Myocyte (in vitro differentiated cells): ENCODE measurements at regions not wholly inside any gene's neighbourhood (a gene's known extent, or its start where the extent isn't known, plus 50 kb on each side); places are given as distances from the start of the nearest gene placed in this dataset.

Experiments used
- DNase-seq: peaks from one replicate; pipeline ENCODE4 v3.0.0-alpha.2; 2012; ENCODE audit warnings: low read depth

DNA sequence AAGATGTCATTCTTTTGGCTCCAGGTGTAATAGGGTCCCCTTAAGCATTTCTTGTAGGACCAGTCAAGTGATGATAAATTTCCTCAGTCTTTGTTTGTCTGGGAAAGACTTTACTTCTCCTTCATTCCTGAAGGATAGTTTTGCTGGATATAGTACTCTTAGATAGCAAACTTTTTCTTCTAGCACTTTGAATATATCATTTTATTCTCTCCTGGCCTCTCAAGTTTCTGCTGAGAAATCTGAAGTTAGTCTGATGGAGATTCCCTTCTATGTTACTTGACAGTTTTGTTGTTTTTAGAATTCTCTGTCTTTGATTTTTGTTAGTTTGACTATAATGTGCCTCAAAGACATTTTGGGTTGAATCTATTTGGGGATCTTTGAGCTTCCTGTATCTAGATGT, 181.2 kb upstream of the HES1 start:
- DNase-seq: no peak

DNA sequence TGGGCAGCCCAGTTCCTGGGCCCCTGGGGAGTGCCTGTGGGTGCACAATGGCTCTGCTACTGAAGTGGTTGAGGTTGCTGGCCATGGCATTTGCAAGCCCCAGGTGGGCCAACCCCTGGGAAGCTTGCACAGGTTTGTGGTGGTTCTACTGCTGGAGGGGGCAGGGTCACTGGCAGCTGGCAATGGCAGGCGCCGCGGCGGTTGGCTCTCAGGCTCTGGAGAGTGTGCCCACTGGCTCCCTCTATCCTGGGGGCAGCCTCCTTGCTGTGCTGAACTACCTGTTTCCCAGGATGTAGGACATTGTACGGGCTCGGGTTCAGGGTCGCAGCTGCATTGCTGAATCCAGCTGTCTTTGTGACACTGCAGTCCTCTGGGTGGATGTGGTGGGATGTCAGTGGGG, 180.2 kb upstream of the HES1 start:
- DNase-seq: no peak

DNA sequence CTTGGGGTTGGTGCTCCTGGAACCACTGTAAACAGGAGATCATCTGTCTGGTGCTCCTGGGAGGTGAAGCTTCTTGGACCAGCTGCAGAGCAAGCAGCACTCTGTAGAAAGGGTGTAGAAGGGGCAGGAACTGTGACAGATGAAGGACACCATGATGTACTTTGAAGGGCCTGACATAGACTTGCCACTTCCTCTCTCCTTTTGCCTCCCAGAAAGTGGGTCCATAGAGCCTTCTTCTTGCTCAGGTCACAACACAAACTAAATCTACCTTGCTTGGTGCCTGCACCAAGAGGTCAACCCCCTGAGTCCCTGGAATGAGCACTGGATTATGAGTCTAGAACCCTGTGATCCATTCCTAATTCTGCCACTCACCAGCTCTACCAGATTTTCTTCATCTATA, 176.1 kb upstream of the HES1 start:
- DNase-seq: no peak

DNA sequence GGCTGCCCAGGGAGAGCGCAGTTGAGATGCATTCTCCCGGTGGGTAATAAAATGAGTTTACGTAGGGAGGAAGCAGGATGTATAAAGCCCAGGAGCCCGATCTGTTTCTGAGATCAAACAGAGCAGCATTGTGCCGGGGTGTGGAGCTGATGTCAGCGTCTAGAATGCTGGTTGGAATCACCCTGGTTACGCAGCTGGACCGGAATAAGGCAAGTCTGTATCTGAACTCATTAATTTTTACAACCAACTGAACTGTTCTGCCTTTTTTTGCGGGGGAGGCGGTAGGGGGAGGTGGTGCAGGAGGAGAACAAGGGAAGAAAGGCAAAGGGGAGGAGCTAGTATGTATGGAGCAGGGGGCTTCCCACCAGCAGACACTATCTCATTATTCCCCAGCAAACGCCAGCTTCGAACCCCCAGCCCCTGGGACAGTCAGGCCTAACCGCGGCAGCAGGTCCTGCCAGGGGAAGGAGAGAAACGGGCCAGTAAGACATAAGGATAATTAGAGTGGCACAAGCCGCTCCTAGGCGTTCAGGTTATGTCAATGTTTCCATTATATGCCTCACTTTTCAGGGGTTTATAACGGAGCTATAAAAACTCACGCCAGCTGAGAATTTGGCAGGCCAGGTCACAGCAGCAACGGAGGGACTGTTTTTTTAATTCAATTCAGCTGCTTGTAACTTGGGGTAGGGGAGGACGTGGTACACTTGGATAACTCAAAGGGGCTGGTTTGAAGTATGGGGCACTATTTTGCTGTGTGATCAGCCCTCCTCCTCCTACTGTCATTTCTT, 175.3 kb upstream of the HES1 start:
- no peak for DNase-seq

DNA sequence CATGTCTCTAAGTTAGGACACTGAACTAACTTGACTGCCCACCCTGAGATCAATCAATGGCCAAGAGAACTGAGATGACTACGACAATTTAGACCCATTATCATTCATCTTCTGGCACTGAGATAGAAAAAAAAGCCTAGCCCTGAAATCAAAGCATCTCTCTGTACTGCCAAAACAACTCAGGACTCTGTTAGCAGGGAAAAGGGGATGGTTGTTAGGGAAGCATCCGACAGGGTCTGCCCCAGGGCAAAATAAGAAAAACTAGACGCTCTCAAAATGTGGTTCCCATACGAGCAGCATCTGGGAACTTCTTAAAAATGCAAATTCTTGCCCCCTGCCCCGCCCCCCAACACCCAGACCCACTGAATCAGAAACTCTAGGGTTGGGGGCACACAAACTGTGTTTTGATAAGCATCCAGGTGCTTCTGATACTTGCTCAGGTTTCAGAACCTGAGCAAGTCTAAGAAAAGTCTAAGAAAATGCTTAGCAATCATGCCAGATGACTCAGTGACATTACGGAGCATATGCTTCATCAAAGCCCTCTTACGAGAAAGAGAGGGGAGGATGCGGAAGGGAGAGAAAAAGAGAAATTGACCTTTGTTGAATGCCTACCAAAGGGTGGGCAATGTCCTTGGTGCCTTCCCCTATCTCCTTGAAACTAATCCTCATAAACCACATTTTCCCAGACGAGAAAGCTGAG, 172.8 kb upstream of the HES1 start:
- no peak for DNase-seq

DNA sequence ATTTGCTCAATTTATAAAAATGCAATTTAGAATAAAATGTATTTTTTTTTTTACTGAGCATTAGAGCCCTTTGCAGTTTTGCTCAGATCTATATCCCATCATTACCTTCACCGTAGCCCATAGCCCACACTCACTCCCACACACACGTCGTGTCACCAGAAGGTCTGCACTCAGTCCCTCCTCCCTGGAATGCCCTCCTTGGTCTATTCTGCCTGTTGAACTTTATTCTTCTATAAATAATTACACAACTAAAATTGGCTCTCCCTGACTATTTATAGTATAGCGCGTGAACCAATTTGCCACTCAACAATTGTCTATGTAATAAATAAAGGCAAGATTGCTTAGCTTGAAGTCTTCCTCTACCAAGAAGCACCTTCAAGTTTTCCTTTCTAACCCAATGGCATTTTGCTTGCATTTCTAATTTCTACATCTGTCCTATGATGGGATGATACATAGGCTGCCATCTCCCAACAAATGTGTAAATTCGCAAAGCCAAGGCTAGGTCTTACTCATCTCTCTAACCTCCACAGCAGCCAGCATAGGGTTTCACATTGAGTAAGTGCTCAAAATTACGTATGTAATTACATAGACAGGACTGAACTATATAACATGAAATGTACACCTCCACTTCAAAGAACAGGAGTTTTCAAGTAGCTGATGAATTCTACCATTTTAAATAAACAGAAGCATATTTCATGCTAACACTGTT, 172.0 kb upstream of the HES1 start:
- DNase-seq: no peak

DNA sequence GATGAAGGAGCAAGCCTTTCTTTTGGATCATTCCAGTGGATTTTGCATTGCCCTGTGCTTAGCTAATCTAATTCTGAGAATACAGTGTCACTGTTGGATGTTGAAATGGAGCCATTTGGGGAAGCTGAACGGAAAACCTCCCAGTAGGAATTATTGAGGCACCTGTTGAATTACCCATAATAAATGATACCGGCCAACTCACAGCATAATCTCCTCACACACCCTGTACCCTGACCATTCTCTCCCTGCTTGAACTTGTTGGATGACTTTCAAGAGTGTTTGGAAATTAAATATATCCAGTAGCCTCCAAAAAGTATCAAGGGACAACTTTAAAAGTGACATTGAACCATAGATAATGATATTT, 171.4 kb upstream of the HES1 start:
- no peak for DNase-seq

DNA sequence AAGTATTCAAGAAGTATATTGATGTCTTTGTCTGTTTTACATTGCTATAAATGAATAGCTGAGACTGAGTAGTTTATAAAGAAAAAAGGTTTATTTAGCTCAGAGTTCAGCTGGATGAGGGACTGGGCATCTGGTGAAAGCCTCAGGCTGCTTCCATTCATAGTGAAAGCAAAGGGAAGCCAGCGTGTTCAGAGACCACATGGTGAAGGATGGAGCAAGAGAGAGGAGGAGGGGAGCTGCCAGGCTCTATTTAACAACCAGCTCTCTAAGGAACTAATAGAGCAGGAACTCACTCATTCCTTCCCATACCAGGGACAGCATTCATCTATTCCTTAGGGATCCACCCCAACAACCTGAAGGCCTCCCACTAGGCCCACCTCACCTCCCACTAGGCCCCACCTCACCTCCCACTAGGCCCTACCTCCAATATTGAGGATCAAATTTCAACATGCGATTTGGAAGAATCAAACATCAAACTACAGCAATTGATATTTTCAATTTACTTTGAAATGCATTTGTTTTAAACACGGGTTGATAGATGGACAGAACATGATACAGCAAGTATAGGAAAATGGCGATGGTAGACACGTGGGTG, 167.5 kb upstream of the HES1 start:
- no peak for DNase-seq

DNA sequence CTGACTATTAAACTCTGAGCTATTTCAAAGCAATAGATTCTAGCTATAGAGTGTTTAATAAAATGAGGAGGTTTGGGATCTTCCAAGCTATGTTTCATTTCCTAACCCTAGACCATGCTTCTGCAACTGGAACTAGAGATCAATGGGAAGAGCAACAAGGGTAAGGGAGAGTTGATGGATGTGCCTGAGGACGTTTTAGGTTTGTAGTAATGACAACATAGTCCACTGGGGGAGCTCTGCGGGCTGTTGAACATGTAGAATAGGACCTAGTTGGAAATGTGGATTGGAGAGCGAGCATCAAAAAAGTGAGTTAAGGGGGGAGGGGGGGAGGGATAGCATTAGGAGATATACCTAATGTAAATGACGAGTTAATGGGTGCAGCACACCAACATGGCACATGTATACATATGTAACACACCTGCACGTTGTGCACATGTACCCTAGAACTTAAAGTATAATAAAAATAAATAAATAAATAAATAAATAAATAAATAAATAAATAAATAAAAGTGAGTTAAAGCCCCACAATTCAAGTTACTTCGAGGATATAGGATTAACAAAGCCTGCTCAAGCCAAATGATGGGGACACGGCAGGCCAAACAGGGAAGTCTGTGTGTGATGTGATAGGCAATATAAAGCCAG, 165.7 kb upstream of the HES1 start:
- DNase-seq: peak; percentile 43

DNA sequence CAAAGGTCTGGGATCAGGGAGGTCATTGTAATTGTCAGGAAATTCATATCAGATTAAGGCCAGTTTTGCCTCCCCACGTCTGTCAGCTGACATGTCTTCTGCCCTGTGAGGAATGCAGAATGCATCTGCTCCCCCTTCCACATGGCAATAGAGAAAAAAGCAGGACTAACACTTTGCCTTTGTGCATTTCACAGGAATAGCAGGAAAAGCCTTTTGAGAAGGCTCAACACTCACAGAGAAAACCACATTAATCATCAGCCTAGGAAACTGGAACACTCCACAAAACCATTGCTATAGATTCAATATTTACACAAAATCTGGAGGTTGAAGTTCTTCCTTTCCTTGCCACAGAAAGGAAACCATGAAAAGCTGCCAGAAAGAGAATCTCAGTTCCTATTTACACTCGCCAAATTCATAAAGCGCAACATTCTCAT, 165.2 kb upstream of the HES1 start:
- DNase-seq: no peak

DNA sequence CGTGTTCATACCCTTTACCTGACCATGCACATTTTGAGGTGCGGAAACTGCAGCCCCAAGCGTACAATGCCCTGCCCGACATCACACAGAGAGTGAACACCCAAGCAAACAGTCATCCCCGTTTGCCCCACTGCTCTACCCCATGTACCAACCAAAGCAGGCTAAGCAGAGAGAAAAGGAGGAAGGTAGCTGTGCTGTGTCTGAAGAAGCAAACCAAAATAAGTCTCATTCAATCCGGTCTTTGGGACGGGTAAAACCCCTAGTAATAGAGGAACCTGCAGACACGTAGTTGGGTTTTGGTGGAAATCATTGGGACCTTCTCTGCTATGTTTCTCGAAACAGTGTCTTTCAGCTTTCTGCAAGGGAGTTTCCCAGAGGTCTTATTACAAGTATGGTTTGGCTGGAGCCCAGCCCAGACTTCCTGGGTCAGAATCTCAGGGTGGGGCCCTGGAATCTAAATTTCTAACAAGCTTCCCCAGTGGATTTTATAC, 164.6 kb upstream of the HES1 start:
- peak; percentile 49 for DNase-seq

DNA sequence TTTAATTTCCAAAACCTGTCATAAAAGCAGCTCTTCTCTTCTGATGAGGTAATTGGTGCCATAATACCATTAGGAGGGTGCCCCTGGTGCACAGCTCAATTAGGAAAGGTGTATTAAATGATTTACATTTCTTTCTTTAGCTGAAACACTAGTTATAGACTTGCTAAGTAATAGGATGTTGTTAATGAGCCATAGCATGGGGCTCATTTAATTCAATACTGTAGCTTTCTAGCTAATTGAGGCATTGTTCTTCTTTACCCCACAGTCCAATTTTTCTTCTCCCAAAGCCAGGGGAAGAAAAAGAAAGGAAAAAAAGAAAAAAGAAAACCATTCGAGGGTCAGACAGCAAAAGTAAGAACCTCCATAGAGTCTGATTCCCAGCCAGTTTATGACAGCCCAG, 164.0 kb upstream of the HES1 start:
- no peak for DNase-seq

DNA sequence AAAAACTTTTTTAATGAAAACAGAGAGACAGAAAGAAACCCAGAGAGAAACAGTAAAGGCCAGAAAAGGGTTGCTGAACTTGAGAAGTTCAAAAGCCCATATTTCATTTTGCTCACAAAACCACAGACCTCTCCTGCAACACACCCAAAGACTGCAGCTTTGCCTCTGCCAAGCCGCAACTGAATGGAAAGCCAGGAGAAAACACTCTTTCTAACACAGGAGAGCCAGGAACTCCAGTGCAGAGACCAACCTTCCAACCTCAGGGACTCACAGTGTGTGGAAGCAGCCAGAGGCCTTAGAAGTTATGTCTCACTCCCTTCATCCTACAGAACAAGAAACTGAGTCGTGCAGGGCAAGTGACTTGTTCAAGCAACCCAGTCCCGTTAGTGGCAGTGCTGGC, 163.1 kb upstream of the HES1 start:
- DNase-seq: peak; percentile 6

DNA sequence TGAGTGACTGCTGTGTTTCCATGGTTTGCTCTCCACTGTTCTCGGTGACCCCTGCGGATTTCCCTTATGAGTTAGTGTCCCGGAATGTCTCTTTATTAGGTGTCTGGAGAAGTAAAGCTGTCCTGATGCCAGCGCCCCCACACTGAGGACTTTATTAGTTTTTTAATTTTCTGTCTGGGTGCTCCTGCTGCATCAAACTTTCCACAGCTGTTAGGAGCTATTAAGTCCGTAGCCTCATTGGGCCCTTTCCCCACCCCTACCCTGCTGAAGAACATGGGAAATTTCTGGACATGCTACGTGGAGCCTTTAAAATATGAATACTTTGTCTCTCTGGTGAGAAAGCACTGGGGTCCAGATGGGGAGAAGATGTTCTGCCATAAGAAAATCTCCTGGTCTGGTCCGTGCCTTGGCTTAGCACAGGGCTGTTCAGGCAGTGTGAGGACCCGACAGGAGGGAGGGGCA, 161.7 kb upstream of the HES1 start:
- no peak for DNase-seq

DNA sequence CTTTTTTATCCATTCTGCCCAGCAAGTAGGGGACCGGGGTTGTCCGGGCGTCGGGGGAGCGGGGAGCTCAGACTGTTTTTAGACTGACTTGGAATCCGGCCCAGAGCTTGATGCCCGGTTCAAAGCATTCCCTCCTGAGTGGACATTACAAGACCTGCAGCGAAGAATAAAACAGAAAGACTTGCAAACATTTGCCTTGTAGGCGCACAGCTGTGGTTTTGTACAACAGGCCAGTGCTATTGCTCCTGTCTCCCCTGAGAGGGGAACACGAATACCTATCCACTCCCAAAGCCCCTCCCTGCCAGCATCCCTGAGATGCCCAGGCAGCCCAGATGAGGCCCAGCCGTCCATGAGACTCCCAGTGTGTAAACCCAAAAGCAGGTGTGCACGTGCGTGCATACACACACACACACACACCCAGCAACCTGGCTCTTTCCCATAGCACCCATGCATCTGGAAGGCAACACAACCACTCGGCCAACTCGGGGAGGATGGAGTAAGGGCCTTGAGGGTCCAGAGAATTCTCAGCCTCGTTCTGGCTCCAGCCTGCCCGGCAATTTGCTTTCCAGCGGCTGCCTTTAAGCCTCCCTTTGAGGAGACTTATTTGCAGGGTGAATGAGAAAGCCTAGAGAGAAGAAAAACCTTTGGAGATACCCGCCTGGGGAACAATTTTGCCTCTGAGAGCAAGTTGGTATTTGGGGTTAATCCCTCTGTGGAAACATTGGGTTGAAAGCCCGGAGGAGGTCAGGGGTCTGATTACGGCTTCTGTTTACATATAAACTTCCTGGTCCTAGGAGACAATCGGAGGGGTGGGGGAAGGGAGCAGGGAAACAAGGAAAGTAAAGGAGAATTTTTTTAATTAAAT, 161.0 kb upstream of the HES1 start:
- DNase-seq: no peak

DNA sequence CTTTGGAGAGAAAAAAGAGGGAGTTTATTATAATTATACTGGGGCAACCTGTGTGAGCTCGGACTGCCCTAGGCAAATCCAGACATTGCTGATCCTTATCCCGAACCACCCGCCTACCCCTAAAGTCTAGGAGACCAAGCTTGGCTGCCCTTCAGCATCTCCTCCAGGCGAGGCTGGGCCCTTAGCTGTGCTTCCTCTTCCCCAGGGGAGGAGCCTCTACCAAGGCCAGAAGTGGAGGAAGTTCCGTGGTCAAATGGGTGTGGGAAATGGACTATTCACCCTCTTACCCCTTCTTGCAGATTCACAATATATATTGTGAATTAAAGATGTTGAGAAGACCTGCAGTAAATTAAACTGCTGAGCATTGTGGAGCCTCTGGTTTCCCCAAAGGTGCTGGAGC, 158.3 kb upstream of the HES1 start:
- DNase-seq: no peak

DNA sequence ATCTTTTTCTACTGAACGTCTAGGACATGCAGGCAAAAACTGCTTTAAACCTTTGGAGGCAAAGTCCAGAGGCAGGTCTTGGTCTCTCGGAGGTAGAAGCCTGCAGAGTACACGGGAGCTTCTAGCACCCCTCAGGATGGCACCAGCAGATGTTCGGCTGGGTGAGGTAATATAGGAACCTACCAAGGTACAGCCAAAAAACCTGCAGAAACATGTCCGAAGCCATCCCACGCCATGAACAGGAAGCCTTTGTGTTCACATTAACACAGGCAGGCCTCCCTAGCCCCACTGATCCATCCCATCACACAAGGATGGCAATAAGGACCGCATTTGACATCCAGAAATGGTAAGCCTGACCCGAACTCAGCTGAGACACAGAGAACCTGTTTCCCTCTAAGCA, 157.9 kb upstream of the HES1 start:
- DNase-seq: no peak

DNA sequence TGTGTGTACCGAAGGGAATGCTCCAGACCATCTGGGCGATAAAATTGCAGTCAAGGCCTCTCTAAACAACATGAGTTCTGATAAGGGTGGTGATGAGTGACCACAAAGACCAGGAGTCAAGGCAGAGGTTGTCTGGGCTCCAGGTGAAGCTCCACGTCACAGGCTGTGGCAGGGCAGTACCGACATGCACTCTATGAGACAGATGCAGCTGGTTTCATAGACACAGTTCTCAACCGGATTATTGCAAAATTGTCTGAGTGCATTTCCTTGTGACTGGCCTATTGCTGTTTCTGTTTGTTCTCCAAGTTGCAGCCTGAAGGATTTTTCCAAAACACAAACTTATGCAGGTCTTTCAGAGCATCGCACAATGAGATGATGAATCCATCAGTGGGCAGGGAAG, 157.5 kb upstream of the HES1 start:
- no peak for DNase-seq

DNA sequence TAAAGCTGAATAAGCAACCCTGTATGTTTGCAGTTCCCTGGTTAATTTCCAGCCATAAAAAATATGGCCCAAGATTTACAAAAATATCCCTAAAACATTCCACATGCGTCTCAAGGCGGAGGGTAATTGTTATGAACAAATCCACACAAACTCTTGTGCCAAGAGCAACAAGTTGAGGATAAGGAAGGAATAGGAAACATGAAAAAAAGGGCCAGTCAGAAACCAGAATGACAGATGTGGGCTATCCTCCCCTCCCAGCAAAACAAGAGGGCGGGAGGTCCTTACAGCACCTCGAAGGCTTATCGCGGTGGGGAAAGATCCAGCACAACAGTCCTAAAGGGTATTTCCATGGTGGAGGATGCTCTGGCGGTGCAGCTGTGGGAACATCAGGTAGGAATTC, 155.6 kb upstream of the HES1 start:
- no peak for DNase-seq

DNA sequence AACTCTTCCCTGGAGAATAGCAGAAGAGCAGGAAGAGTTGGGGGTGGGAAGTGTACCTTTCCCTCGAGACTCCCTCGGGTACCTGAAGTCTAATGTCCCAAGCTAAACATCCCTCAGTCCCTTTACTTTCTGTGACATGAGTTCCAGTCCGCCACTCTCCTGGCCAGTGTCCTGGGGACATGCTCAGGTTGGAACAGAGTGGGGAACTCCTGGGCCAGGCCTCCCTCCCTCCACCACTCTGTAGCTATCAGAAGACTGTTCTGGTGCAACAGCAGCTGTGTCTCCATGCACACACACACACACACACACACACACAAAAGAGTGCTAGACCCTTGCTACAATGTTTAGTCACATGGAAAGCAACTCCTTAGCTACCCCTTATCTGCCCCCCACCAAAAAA, 155.0 kb upstream of the HES1 start:
- DNase-seq: no peak
